Hepatocyte (in vitro differentiated cells): ENCODE measurements at regions not wholly inside any gene's neighbourhood (a gene's known extent, or its start where the extent isn't known, plus 50 kb on each side); places are given as distances from the start of the nearest gene placed in this dataset.

ENCODE experiments used
- DNase-seq: peaks from one replicate; pipeline ENCODE4 v3.0.0-alpha.2; 2016; ENCODE audit warnings: low spot score
- H2AFZ ChIP-seq: fragments of 200-600 bp; sonication (generic); 2 replicates; pipeline ENCODE4 v1.6.0; 2016; ENCODE audit warnings: antibody characterized with exemption, mild to moderate bottlenecking
- H3K27ac ChIP-seq: fragments of 200-600 bp; sonication (generic); 2 replicates; pipeline ENCODE4 v1.5.1; 2016; ENCODE audit warnings: mild to moderate bottlenecking
- H3K27me3 ChIP-seq: fragments of 200-600 bp; sonication (generic); 2 replicates; pipeline ENCODE4 v1.6.1; 2016
- H3K36me3 ChIP-seq: fragments of 200-600 bp; sonication (generic); replicated peaks from 2 replicates; pipeline ENCODE4 v1.5.1; 2016; ENCODE audit warnings: low read depth; ENCODE audit not compliant: insufficient read depth
- H3K4me1 ChIP-seq: fragments of 200-600 bp; sonication (generic); 2 replicates; pipeline ENCODE4 v1.5.1; 2016; ENCODE audit warnings: mild to moderate bottlenecking, moderate library complexity; ENCODE audit not compliant: insufficient read depth
- H3K4me2 ChIP-seq: fragments of 200-600 bp; sonication (generic); 2 replicates; pipeline ENCODE4 v1.6.0; 2016
- H3K4me3 ChIP-seq: fragments of 200-600 bp; sonication (generic); 2 replicates; pipeline ENCODE4 v1.5.1; 2016; ENCODE audit warnings: mild to moderate bottlenecking
- H3K79me2 ChIP-seq: fragments of 200-600 bp; sonication (generic); 2 replicates; pipeline ENCODE4 v1.6.0; 2017; ENCODE audit warnings: mild to moderate bottlenecking
- H3K9me2 ChIP-seq: fragments of 200-600 bp; sonication (generic); replicated peaks from 2 replicates; pipeline ENCODE4 v1.6.0; 2017; ENCODE audit warnings: mild to moderate bottlenecking; ENCODE audit not compliant: insufficient read depth
- H3K9me3 ChIP-seq: fragments of 200-600 bp; sonication (generic); 2 replicates; pipeline ENCODE4 v1.5.1; 2016; ENCODE audit warnings: low read depth, mild to moderate bottlenecking
- H4K20me1 ChIP-seq: fragments of 200-600 bp; sonication (generic); 2 replicates; pipeline ENCODE4 v1.6.0; 2016; ENCODE audit warnings: mild to moderate bottlenecking; ENCODE audit not compliant: insufficient read depth, poor library complexity, severe bottlenecking
- EZH2 ChIP-seq: fragments of 200-600 bp; sonication (generic); IDR thresholded peaks from 2 replicates; pipeline ENCODE4 v1.6.1; 2016; ENCODE audit warnings: antibody characterized with exemption, mild to moderate bottlenecking, borderline replicate concordance
- EZH2phosphoT487 ChIP-seq: fragments of 200-600 bp; sonication (generic); IDR thresholded peaks from one replicate; pipeline ENCODE4 v1.6.1; 2018; ENCODE audit warnings: antibody characterized with exemption, mild to moderate bottlenecking, low read depth, moderate library complexity; ENCODE audit not compliant: unreplicated experiment, severe bottlenecking
- WGBS: methylation state at CpG from one replicate; pipeline ENCODE4 v1.1.6; 2016; ENCODE audit warnings: low lambda C conversion rate; ENCODE audit errors: missing lambda C conversion rate; 5-methylcytosine and 5-hydroxymethylcytosine counted together
- TF ChIP-seq, protein P1 (sequence below): fragments of 200-600 bp; sonication (generic); IDR thresholded peaks from 2 replicates; pipeline ENCODE4 v1.5.1; 2016; ENCODE audit warnings: antibody characterized with exemption, mild to moderate bottlenecking; ENCODE audit not compliant: poor library complexity

DNA sequence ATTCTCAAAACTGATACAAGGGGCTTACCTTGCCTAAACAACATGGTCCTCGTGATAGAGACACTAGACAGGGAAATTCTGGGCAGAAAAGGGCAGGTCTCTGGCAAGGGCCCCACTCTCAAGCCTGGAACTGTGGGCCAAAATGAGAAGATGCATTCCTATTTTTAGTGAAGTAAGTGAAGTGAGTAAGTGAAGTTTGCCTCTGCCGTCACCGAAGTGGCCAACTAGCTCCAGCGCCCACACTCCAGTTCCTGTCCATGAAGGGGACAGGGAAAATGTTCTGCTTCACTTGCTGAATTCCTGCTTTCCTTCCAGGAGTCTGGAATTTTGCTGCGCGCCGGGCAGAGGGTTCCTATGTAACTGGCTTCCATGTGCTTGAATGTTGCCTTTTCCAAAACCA lies 1035.6 kb upstream of the TMEM132C start:
- no peak overlapping the region for H3K27ac ChIP-seq
- H3K27me3 ChIP-seq: no peaks in the 10 kb centered on the region
- WGBS: 83% methylated on average over 7 of the region's 7 CpGs
- no peaks in the 10 kb centered on the region for H3K9me2 ChIP-seq
- H3K4me3 ChIP-seq: no peak overlapping the region
- H3K36me3 ChIP-seq: no peaks in the 10 kb centered on the region
- DNase-seq: no peak
- H4K20me1 ChIP-seq: no peaks in the 10 kb centered on the region
- H2AFZ ChIP-seq: no peak overlapping the region
- no peaks in the 10 kb centered on the region for H3K4me1 ChIP-seq
- no peak overlapping the region for H3K4me2 ChIP-seq
- no peaks in the 10 kb centered on the region for H3K79me2 ChIP-seq
- TF ChIP-seq EZH2phosphoT487 (no peak), EZH2 (no peak)
- TF ChIP-seq, protein P1, sequence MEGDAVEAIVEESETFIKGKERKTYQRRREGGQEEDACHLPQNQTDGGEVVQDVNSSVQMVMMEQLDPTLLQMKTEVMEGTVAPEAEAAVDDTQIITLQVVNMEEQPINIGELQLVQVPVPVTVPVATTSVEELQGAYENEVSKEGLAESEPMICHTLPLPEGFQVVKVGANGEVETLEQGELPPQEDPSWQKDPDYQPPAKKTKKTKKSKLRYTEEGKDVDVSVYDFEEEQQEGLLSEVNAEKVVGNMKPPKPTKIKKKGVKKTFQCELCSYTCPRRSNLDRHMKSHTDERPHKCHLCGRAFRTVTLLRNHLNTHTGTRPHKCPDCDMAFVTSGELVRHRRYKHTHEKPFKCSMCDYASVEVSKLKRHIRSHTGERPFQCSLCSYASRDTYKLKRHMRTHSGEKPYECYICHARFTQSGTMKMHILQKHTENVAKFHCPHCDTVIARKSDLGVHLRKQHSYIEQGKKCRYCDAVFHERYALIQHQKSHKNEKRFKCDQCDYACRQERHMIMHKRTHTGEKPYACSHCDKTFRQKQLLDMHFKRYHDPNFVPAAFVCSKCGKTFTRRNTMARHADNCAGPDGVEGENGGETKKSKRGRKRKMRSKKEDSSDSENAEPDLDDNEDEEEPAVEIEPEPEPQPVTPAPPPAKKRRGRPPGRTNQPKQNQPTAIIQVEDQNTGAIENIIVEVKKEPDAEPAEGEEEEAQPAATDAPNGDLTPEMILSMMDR: no peak
- H3K9me3 ChIP-seq: no peaks in the 10 kb centered on the region

DNA sequence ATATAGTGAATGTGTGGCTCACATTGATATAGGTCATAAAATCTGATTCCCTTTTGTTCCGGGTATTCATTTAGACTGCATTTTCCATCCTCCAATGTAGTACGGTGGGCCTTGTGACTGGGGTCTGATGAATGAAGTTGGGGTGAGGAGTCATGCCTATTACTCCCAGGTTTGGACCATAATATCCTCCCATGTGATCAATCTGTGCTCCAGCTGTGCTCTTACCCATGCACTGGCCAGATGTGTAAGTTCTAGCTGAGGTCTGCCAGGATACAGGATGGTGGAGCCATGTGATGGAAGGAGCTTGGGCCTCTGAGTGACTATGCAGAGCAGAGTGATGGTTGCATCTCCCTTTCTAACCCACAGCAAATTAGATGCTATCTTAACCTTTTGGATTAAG lies 1034.0 kb upstream of the TMEM132C start:
- no peak for DNase-seq
- Histone ChIP-seq H3K4me1 (no peaks in the 10 kb centered on the region), H3K4me3 (no peak overlapping the region), H2AFZ (no peak overlapping the region), H3K9me3 (no peaks in the 10 kb centered on the region), H4K20me1 (no peaks in the 10 kb centered on the region), H3K9me2 (no peaks in the 10 kb centered on the region), H3K27me3 (no peaks in the 10 kb centered on the region), H3K36me3 (no peaks in the 10 kb centered on the region), H3K27ac (no peak overlapping the region), H3K79me2 (no peaks in the 10 kb centered on the region), H3K4me2 (no peak overlapping the region)
- TF ChIP-seq, protein P1: no peak
- TF ChIP-seq EZH2 (no peak), EZH2phosphoT487 (no peak)
- 80% methylated on average over 2 of the region's 2 CpGs for WGBS

DNA sequence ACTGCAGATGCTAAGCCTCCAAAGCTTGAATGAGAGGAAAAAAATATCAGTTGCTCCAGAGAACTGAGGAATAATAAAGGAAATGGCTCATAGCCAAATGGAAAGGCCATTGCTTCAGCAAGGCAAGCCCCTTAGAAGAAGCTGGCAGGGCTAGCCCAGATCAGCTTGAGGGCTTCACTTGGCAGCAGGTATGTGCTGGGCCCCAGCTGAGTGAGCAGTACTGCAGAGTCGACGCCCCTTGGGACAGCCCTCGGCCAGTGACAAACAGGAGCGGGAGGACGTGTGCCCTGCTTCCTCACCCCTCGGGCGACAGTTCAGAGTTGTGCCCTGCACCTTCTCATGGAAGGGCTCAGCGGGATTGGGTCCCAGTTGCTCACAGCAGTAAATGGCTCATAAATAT lies 1031.2 kb upstream of the TMEM132C start:
- no peak overlapping the region for H3K27ac ChIP-seq
- no peak for DNase-seq
- no peaks in the 10 kb centered on the region for H3K4me1 ChIP-seq
- no peaks in the 10 kb centered on the region for H3K79me2 ChIP-seq
- TF ChIP-seq EZH2phosphoT487: no peak
- no peak for TF ChIP-seq EZH2
- TF ChIP-seq, protein P1: no peak
- WGBS: 72% methylated on average over 7 of the region's 8 CpGs
- H4K20me1 ChIP-seq: no peaks in the 10 kb centered on the region
- H3K4me3 ChIP-seq: no peak overlapping the region
- no peak overlapping the region for H3K4me2 ChIP-seq
- H3K27me3 ChIP-seq: no peaks in the 10 kb centered on the region
- no peaks in the 10 kb centered on the region for H3K9me2 ChIP-seq
- H2AFZ ChIP-seq: no peak overlapping the region
- no peaks in the 10 kb centered on the region for H3K9me3 ChIP-seq
- H3K36me3 ChIP-seq: no peaks in the 10 kb centered on the region

DNA sequence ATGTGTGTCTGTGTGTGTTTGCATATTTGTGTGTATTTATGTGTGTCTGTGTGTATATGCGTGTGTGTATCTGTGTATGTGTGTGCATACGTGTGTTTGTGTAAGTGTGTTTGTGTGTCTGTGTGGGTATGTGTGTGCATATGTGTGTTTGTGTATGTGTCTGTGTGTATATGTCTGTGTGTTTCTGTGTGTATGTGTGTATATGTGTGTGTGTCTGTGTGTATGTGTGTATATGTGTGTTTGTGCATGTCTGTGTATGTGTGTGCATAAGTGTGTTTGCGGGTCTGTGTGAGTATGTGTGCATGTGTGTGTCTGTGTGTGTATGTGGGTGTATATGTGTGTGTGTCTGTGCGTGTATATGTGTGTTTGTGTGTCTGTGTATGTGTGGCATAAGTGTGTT lies 1030.5 kb upstream of the TMEM132C start:
- no peak overlapping the region for H3K27ac ChIP-seq
- no peak for TF ChIP-seq EZH2
- TF ChIP-seq, protein P1: no peak
- TF ChIP-seq EZH2phosphoT487: no peak
- H3K9me3 ChIP-seq: no peaks in the 10 kb centered on the region
- DNase-seq: no peak
- H3K4me1 ChIP-seq: no peaks in the 10 kb centered on the region
- no peak overlapping the region for H3K4me3 ChIP-seq
- H3K36me3 ChIP-seq: no peaks in the 10 kb centered on the region
- H3K9me2 ChIP-seq: no peaks in the 10 kb centered on the region
- H3K27me3 ChIP-seq: no peaks in the 10 kb centered on the region
- H2AFZ ChIP-seq: no peak overlapping the region
- no peaks in the 10 kb centered on the region for H3K79me2 ChIP-seq
- no peaks in the 10 kb centered on the region for H4K20me1 ChIP-seq
- no peak overlapping the region for H3K4me2 ChIP-seq
- WGBS: 84% methylated on average over 4 of the region's 4 CpGs
